AG04450 (cell line): ENCODE measurements at regions not wholly inside any gene's neighbourhood (a gene's known extent, or its start where the extent isn't known, plus 50 kb on each side); places are given as distances from the start of the nearest gene placed in this dataset.
"Not testable (repeated sequence)": the region's sequence is repeated elsewhere in the genome, so short reads cannot be mapped to it uniquely, and the experiment has no call there.

Experiments
- CTCF ChIA-PET: fragments of 300-600, 350-600 bp; formaldehyde crosslinking; extraction: SDS; loops from one replicate; lab custom pipeline; 2022; ENCODE audit warnings: antibody characterized with exemption, inconsistent platforms; lab: Charles Lee
- POLR2A ChIA-PET: fragments of 350-600 bp; formaldehyde crosslinking; extraction: SDS; loops from one replicate; lab custom pipeline; 2021; ENCODE audit warnings: antibody characterized with exemption, inconsistent platforms; lab: Yijun Ruan, JAX
- DNase-seq: peaks from one replicate; pipeline ENCODE4 v3.0.0-alpha.2; 2011; ENCODE audit warnings: low read depth, low spot score
- H3K27ac ChIP-seq: one replicate; pipeline ENCODE4 v1.5.1; 2012; ENCODE audit warnings: low read depth, low read length, control low read depth
- H3K27me3 ChIP-seq: one replicate; pipeline ENCODE4 v1.6.0; 2012; ENCODE audit warnings: low read length; ENCODE audit not compliant: control insufficient read depth, insufficient read depth
- H3K4me3 ChIP-seq: 2 replicates; pipeline ENCODE4 v1.5.1; 2011; ENCODE audit warnings: mild to moderate bottlenecking, low read depth, low read length, control low read depth
- H3K9me3 ChIP-seq: 2 replicates; pipeline ENCODE4 v1.5.1; 2012; ENCODE audit warnings: low read length; ENCODE audit not compliant: control insufficient read depth, insufficient read depth
- CTCF ChIP-seq: IDR thresholded peaks from 2 replicates; pipeline ENCODE4 v1.5.1; 2011; ENCODE audit warnings: low read depth, low read length, control low read depth, inconsistent platforms

GRCh38 chr2:59752071-59752470, 801.4 kb downstream of the BCL11A start:
- Histone ChIP-seq H3K27ac (no peak overlapping the region), H3K27me3 (no peaks in the 10 kb centered on the region), H3K9me3 (no peaks in the 10 kb centered on the region), H3K4me3 (no peak overlapping the region)
- DNase-seq = no peak
- ChIA-PET POLR2A (no interaction called here), CTCF (no interaction called here)
- no peak for TF ChIP-seq CTCF

DNA sequence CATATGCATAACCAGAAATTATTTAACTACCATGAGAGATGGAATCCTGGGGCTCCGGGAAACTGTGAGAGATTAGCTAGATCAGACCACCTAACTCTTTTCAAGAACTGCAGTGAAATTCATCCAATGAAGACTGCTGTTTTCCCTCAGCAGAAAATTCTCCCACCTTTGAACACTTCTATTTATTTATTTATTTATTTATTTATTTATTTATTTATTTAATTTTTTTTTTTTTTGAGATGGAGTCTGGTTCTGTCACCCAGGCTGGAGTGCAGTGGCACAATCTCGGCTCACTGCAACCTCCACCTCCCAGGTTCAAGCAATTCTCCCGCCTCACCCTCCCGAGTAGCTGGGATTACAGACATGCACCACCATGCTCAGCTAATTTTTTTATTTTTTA, 802.2 kb downstream of the BCL11A start:
- DNase-seq, H3K9me3 ChIP-seq, H3K27ac ChIP-seq, H3K27me3 ChIP-seq, POLR2A ChIA-PET, H3K4me3 ChIP-seq, CTCF ChIA-PET: not testable (repeated sequence)

- Histone ChIP-seq H3K27ac (no peak overlapping the region), H3K9me3 (no peaks in the 10 kb centered on the region), H3K27me3 (no peaks in the 10 kb centered on the region), H3K4me3 (no peak overlapping the region)
- no peak for TF ChIP-seq CTCF
- CTCF ChIA-PET = no interaction called here
- POLR2A ChIA-PET = no interaction called here
- no peak for DNase-seq
Measured at GRCh38 chr2:59746291-59746690, 807.2 kb downstream of the BCL11A start.

DNA sequence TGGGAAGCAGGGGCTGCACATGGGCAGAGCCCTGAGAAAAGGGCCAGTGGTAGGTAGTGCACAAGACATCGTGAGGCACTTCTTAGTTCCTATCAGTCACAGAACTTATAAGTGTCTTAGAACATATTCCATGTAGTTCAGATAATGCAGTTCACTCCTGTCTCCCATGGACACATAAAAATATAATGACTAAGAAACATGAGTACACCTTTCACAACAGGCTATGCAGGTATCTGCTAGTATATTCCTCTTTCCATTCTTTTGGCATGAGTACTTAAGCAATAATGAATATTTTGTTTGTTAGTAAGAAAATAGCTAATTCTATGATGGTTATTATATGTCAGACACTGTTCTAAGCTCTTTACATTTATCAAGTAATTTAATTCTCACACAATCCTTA, 808.4 kb downstream of the BCL11A start:
- no peak overlapping the region for H3K27ac ChIP-seq
- no peak for TF ChIP-seq CTCF
- H3K9me3 ChIP-seq = no peaks in the 10 kb centered on the region
- ChIA-PET CTCF (no interaction called here), POLR2A (no interaction called here)
- no peaks in the 10 kb centered on the region for H3K27me3 ChIP-seq
- no peak overlapping the region for H3K4me3 ChIP-seq
- no peak for DNase-seq

DNA sequence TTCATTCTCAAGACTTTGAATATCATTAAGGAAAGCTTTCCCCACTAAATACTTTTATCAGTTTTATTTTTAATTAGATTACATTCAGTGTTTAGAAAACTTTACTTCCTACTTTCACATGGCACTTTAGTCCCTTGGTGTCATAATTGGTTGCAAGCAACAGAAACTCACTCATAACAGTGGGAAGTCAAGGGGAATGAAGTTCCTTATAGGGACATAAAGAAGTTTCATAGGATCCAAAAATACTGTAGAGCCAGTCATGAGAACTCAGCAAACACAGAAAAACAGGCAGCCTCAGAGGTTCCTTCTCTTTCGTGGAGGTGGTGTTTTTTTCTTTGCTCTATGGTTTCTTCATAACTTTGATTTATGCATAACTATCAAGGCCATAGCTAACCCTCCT, 809.0 kb downstream of the BCL11A start:
- no peak for TF ChIP-seq CTCF
- H3K27me3 ChIP-seq = no peaks in the 10 kb centered on the region
- H3K9me3 ChIP-seq = no peaks in the 10 kb centered on the region
- ChIA-PET POLR2A (no interaction called here), CTCF (no interaction called here)
- DNase-seq = no peak
- no peak overlapping the region for H3K27ac ChIP-seq
- H3K4me3 ChIP-seq = no peak overlapping the region

DNA sequence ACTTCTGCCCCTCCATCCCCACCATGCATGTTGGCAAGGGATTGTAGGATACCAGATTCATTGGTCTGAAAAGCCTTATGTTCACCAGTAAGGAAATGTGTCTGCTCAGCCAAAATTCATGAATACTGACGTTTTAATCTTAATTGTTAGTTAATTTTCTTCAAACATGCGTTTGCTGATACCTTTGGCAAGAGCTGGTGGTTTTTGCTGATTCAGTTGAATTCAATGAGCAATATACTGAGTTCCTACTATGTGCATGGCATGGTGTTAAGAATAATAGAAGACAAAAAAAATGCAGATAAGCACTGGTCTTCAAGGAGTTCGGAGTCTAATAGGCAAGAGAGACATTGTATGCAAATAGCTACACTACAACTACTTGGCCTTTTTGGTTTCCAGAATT, 811.6 kb downstream of the BCL11A start:
- Histone ChIP-seq H3K27ac (no peak overlapping the region), H3K27me3 (no peaks in the 10 kb centered on the region), H3K4me3 (no peak overlapping the region), H3K9me3 (no peaks in the 10 kb centered on the region)
- ChIA-PET POLR2A (no interaction called here), CTCF (no interaction called here)
- DNase-seq = no peak
- TF ChIP-seq CTCF = no peak
